ENCODE measurements at regions not wholly inside any gene's neighbourhood (a gene's known extent, or its start where the extent isn't known, plus 50 kb on each side); places are given as distances from the start of the nearest gene placed in this dataset.

DNA sequence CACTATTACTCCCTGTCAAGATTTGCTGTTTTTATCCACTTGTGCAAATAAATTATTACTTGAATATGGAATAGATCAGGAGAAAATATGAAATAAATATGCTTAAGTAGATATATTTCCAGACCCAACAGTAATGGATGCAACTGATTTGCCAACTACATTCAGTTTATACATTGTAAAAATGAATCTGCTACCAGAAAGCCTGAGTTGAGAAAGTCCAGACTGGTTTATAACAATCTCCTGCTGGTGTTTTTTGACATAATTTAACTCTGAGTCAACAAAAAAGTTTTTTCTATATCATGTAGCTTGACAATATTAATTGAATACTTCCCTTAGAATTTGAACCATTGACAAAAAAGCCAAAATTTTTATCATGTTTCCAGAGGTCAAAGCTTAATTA lies 265.8 kb upstream of the SEMA3D start:
- ATAC-seq (ENCODE audit: low read depth) (no peak), DNase-seq (ENCODE audit: low spot score) (no peak)

GRCh38 chr7:85449478-85449877 lies 262.6 kb upstream of the SEMA3D start:
- TF ChIP-seq, protein P1, sequence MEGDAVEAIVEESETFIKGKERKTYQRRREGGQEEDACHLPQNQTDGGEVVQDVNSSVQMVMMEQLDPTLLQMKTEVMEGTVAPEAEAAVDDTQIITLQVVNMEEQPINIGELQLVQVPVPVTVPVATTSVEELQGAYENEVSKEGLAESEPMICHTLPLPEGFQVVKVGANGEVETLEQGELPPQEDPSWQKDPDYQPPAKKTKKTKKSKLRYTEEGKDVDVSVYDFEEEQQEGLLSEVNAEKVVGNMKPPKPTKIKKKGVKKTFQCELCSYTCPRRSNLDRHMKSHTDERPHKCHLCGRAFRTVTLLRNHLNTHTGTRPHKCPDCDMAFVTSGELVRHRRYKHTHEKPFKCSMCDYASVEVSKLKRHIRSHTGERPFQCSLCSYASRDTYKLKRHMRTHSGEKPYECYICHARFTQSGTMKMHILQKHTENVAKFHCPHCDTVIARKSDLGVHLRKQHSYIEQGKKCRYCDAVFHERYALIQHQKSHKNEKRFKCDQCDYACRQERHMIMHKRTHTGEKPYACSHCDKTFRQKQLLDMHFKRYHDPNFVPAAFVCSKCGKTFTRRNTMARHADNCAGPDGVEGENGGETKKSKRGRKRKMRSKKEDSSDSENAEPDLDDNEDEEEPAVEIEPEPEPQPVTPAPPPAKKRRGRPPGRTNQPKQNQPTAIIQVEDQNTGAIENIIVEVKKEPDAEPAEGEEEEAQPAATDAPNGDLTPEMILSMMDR (IDR thresholded peaks at IDR 0.05; ENCODE audit: poor library complexity, severe bottlenecking) = no peak
- H3K4me3 ChIP-seq (ENCODE audit: severe bottlenecking) = no peak overlapping the region
- DNase-seq (ENCODE audit: low spot score) (no peak), ATAC-seq (ENCODE audit: low read depth) (no peak)
- H3K27me3 ChIP-seq (ENCODE audit: insufficient read depth, poor library complexity, severe bottlenecking) = no peaks in the 10 kb centered on the region
- no peak overlapping the region for H3K27ac ChIP-seq (ENCODE audit: poor library complexity, severe bottlenecking)
- H3K9me3 ChIP-seq (ENCODE audit: severe bottlenecking) = no peaks in the 10 kb centered on the region
- no peaks in the 10 kb centered on the region for H3K36me3 ChIP-seq (ENCODE audit: low read depth)
- no peaks in the 10 kb centered on the region for H3K4me1 ChIP-seq (ENCODE audit: insufficient read depth, poor library complexity, severe bottlenecking)

More for the DNA sequence above, 265.8 kb upstream of the SEMA3D start:
- H3K4me1 ChIP-seq (ENCODE audit: insufficient read depth, poor library complexity, severe bottlenecking) = no peaks in the 10 kb centered on the region
- no peaks in the 10 kb centered on the region for H3K27me3 ChIP-seq (ENCODE audit: insufficient read depth, poor library complexity, severe bottlenecking)
- TF ChIP-seq, protein P1 (IDR thresholded peaks at IDR 0.05; ENCODE audit: poor library complexity, severe bottlenecking) = no peak
- no peak overlapping the region for H3K4me3 ChIP-seq (ENCODE audit: severe bottlenecking)
- H3K9me3 ChIP-seq (ENCODE audit: severe bottlenecking) = no peaks in the 10 kb centered on the region
- no peaks in the 10 kb centered on the region for H3K36me3 ChIP-seq (ENCODE audit: low read depth)
- no peak overlapping the region for H3K27ac ChIP-seq (ENCODE audit: poor library complexity, severe bottlenecking)

- ATAC-seq (ENCODE audit: low read depth) (no peak), DNase-seq (ENCODE audit: low spot score) (no peak)
- Histone ChIP-seq H3K4me1 (ENCODE audit: insufficient read depth, poor library complexity, severe bottlenecking) (no peaks in the 10 kb centered on the region), H3K27ac (ENCODE audit: poor library complexity, severe bottlenecking) (no peak overlapping the region), H3K9me3 (ENCODE audit: severe bottlenecking) (no peaks in the 10 kb centered on the region), H3K4me3 (ENCODE audit: severe bottlenecking) (no peak overlapping the region), H3K36me3 (ENCODE audit: low read depth) (no peaks in the 10 kb centered on the region), H3K27me3 (ENCODE audit: insufficient read depth, poor library complexity, severe bottlenecking) (no peaks in the 10 kb centered on the region)
- TF ChIP-seq, protein P1 (IDR thresholded peaks at IDR 0.05; ENCODE audit: poor library complexity, severe bottlenecking) = no peak
These were observed 260.1 kb upstream of the SEMA3D start for GRCh38 chr7:85447004-85447403.

- H3K27me3 ChIP-seq (ENCODE audit: insufficient read depth, poor library complexity, severe bottlenecking) = peaks cover 2% of the 10 kb centered on the region
- TF ChIP-seq, protein P1 (IDR thresholded peaks at IDR 0.05; ENCODE audit: poor library complexity, severe bottlenecking) = no peak
- H3K4me1 ChIP-seq (ENCODE audit: insufficient read depth, poor library complexity, severe bottlenecking) = no peaks in the 10 kb centered on the region
- H3K4me3 ChIP-seq (ENCODE audit: severe bottlenecking) = no peak overlapping the region
- H3K36me3 ChIP-seq (ENCODE audit: low read depth) = no peaks in the 10 kb centered on the region
- H3K27ac ChIP-seq (ENCODE audit: poor library complexity, severe bottlenecking) = no peak overlapping the region
- ATAC-seq (ENCODE audit: low read depth) (no peak), DNase-seq (ENCODE audit: low spot score) (no peak)
- no peaks in the 10 kb centered on the region for H3K9me3 ChIP-seq (ENCODE audit: severe bottlenecking)
These were observed 239.7 kb upstream of the SEMA3D start for GRCh38 chr7:85426487-85426960.

DNA sequence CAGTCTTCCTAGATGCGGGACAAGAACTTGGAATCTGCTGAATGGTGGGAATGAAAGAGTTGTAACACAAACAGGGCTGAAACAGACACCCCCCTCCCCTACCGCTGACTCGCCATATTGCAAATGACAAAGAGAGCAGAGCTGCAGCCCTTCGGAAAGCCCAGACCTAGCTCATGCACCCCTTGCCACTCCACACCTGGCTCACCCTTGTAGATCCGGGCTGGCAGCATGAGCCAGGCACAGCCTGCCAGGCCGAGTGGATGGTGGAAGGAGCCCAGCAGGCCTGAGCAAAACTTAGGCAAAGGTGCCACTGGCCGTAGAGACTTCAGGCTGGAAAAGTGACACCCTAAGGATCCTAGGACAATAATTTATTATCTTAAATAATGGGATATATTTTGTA lies 237.4 kb upstream of the SEMA3D start:
- TF ChIP-seq, protein P1 (IDR thresholded peaks at IDR 0.05; ENCODE audit: poor library complexity, severe bottlenecking) = no peak
- no peak overlapping the region for H3K27ac ChIP-seq (ENCODE audit: poor library complexity, severe bottlenecking)
- H3K27me3 ChIP-seq (ENCODE audit: insufficient read depth, poor library complexity, severe bottlenecking) = peaks cover 2% of the 10 kb centered on the region
- no peaks in the 10 kb centered on the region for H3K4me1 ChIP-seq (ENCODE audit: insufficient read depth, poor library complexity, severe bottlenecking)
- no peak overlapping the region for H3K4me3 ChIP-seq (ENCODE audit: severe bottlenecking)
- no peaks in the 10 kb centered on the region for H3K9me3 ChIP-seq (ENCODE audit: severe bottlenecking)
- DNase-seq (ENCODE audit: low spot score) (no peak), ATAC-seq (ENCODE audit: low read depth) (no peak)
- H3K36me3 ChIP-seq (ENCODE audit: low read depth) = no peaks in the 10 kb centered on the region

Measured in RWPE2 (cell line).